ENCODE measurements at regions not wholly inside any gene's neighbourhood (a gene's known extent, or its start where the extent isn't known, plus 50 kb on each side); places are given as distances from the start of the nearest gene placed in this dataset.
"Not testable (repeated sequence)": the region's sequence is repeated elsewhere in the genome, so short reads cannot be mapped to it uniquely, and the experiment has no call there.

GRCh38 chr16:35215287-35215686 is 1755.9 kb downstream of the TP53TG3F start:
- Mint-ChIP-seq H3K36me3 (ENCODE audit: low read depth) (no peaks in the 10 kb centered on the region), H3K4me3 (no peak overlapping the region), H3K9me3 (peaks cover 16% of the 10 kb centered on the region), H3K27me3 (no peaks in the 10 kb centered on the region), H3K27ac (no peak overlapping the region), H3K4me1 (no peaks in the 10 kb centered on the region)
- ChIA-PET POLR2A (no interaction called here), CTCF (no interaction called here)
- DNase-seq: no peak

DNA sequence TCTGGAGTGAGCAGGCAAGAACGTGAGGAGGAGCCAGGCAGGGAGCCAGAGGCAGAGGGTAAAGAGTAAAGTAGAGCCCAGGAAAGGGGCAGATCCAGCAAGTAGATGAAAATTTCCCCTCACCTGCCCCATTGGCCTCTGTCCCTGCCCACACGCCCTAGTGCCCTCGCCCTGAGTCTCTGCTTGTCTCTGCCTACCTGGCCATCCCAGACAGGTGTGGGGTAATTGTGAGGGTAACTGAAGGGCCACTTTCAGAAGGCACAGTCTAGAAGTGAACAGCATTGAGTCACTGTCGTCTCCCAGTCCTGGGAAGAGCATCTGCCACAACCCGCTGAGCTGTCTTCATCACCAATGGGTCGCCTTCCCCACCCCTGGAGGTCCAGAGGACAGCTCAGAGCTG is 1756.8 kb downstream of the TP53TG3F start:
- H3K4me1 Mint-ChIP-seq, H3K4me3 Mint-ChIP-seq: not testable (repeated sequence)

GRCh38 chr16:35221482-35222185 is 1762.2 kb downstream of the TP53TG3F start:
- Mint-ChIP-seq H3K27me3 (no peaks in the 10 kb centered on the region), H3K36me3 (ENCODE audit: low read depth) (no peaks in the 10 kb centered on the region), H3K27ac (no peak overlapping the region), H3K4me1 (no peaks in the 10 kb centered on the region), H3K4me3 (no peak overlapping the region), H3K9me3 (peaks cover 12% of the 10 kb centered on the region)
- ChIA-PET CTCF (no interaction called here), POLR2A (no interaction called here)
- no peak for DNase-seq

More for the DNA sequence above, 1756.8 kb downstream of the TP53TG3F start:
- H3K9me3 Mint-ChIP-seq: peaks cover 16% of the 10 kb centered on the region
- CTCF ChIA-PET; H3K36me3 Mint-ChIP-seq (ENCODE audit: low read depth); DNase-seq; H3K27me3 Mint-ChIP-seq; H3K27ac Mint-ChIP-seq; POLR2A ChIA-PET: not testable (repeated sequence)

- ChIA-PET POLR2A (no interaction called here), CTCF (no interaction called here)
- Mint-ChIP-seq H3K27me3 (no peaks in the 10 kb centered on the region), H3K9me3 (peaks cover 8% of the 10 kb centered on the region), H3K36me3 (ENCODE audit: low read depth) (no peaks in the 10 kb centered on the region), H3K4me1 (no peaks in the 10 kb centered on the region), H3K4me3 (no peak overlapping the region), H3K27ac (no peak overlapping the region)
- no peak for DNase-seq
Observed at GRCh38 chr16:35234679-35235078, 1775.3 kb downstream of the TP53TG3F start.

- no peak overlapping the region for H3K4me3 Mint-ChIP-seq
- POLR2A ChIA-PET: no interaction called here
- H3K27me3 Mint-ChIP-seq: no peaks in the 10 kb centered on the region
- CTCF ChIA-PET: no interaction called here
- peaks cover 10% of the 10 kb centered on the region for H3K9me3 Mint-ChIP-seq
- H3K27ac Mint-ChIP-seq: no peak overlapping the region
- no peaks in the 10 kb centered on the region for H3K36me3 Mint-ChIP-seq (ENCODE audit: low read depth)
- H3K4me1 Mint-ChIP-seq: no peaks in the 10 kb centered on the region
- no peak for DNase-seq
Observed at GRCh38 chr16:35239561-35239960, 1780.1 kb downstream of the TP53TG3F start.

DNA sequence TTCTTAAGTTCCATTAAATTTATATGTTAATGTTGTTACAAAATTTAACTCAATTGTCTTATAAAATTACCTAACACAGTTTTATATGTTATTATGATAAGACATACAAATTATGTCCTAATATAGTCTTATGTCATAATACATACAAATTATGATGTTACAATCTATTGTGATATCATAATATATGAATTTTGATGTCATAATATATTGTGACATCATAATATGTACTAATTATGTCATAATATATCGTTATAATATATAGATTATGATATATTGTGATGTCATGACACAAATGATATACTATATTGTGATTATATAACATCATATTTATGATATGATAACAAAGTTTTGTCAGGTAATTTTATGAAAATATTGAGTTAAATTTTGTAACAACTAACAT is 1789.6 kb downstream of the TP53TG3F start:
- DNase-seq: no peak
- Mint-ChIP-seq H3K27me3 (no peaks in the 10 kb centered on the region), H3K9me3 (peaks cover 16% of the 10 kb centered on the region), H3K4me1 (no peaks in the 10 kb centered on the region), H3K27ac (no peak overlapping the region), H3K4me3 (no peak overlapping the region), H3K36me3 (ENCODE audit: low read depth) (no peaks in the 10 kb centered on the region)
- ChIA-PET CTCF (no interaction called here), POLR2A (no interaction called here)

DNA sequence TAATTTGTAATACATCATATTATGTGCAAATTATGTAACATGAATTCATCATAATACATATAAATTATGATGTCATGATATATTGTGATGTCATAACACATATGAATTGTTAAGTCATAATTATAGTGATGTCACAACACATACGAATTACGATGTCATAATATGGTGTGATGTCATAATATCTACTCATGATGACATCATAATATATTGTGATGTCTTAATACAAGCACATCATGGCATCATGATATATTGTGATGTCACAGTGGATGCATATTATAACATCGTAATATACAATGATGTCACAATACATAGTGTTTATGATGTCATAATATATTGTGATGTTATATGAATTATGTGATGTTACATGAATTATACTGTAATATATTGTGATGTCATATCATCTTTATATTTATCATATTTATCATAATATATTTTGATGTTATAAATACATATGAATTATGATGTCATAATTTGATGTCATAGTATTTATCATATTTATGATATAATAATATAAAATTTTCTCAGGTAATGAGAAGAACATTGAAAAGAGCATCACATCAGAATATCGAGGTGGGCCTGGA is 1793.0 kb downstream of the TP53TG3F start:
- Mint-ChIP-seq H3K4me1 (no peaks in the 10 kb centered on the region), H3K9me3 (peaks cover 25% of the 10 kb centered on the region), H3K27ac (no peak overlapping the region), H3K4me3 (no peak overlapping the region), H3K27me3 (no peaks in the 10 kb centered on the region), H3K36me3 (ENCODE audit: low read depth) (no peaks in the 10 kb centered on the region)
- ChIA-PET POLR2A (no interaction called here), CTCF (no interaction called here)
- no peak for DNase-seq

DNA sequence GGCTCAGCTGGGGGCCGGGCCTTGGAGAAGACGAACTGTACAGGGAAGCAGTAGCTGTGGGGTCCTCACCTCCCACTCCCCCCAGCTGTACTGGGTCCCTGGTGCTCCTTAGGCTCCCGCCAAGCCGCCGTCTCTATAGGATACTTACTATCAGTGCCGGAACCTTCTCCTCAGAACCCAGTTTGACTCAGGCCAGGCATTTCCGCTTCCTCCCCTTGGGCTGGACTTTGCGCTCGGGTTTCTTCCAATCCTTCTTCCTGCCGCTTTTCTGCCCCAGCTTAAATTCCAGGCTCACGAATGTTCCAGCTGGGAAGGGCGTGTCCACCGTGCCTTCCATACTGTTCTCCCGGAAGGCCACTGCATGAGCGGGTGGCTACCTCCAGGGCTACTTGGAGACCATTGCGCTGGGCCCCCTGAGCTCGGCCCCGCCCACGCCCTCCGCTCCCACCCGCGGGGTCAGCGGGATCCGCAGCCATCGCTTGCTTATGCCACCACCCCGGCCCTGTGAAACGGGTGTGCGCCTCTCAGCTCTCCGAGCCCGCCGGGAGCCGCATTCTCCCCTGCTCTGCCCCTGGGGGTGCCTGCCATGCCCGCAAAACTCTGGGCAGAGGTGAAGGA is 1795.9 kb downstream of the TP53TG3F start:
- DNase-seq: no peak
- POLR2A ChIA-PET: no interaction called here
- Mint-ChIP-seq H3K4me1 (no peaks in the 10 kb centered on the region), H3K27me3 (no peaks in the 10 kb centered on the region), H3K27ac (no peak overlapping the region), H3K9me3 (peaks cover 32% of the 10 kb centered on the region), H3K4me3 (no peak overlapping the region), H3K36me3 (ENCODE audit: low read depth) (no peaks in the 10 kb centered on the region)
- CTCF ChIA-PET: no interaction called here

DNA sequence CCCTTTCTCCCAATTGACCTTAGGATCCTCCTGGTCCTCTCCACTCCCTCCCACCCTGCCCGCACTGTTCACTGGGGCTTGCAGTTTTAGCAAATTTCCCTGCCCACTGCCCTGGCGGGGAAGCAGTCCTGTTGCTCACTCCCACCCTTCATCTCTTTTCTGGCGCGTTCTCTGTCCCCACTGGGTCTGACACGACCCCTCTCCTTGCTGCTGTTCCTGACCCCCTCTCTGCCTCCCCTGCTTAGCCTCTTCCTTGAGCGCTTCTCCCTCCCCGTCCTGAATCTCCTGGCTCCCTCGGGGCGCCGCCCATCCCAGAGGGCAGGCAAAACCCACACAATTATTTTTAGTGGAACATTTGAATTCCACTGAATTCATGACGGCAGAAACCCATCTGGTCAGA is 1796.4 kb downstream of the TP53TG3F start:
- Mint-ChIP-seq H3K4me1 (no peaks in the 10 kb centered on the region), H3K36me3 (ENCODE audit: low read depth) (no peaks in the 10 kb centered on the region), H3K9me3 (peaks cover 34% of the 10 kb centered on the region), H3K27ac (no peak overlapping the region), H3K4me3 (no peak overlapping the region), H3K27me3 (no peaks in the 10 kb centered on the region)
- POLR2A ChIA-PET: no interaction called here
- DNase-seq: no peak
- CTCF ChIA-PET: no interaction called here

GRCh38 chr16:35258381-35258780 is 1799.0 kb downstream of the TP53TG3F start:
- no peaks in the 10 kb centered on the region for H3K36me3 Mint-ChIP-seq (ENCODE audit: low read depth)
- H3K4me3 Mint-ChIP-seq: no peak overlapping the region
- CTCF ChIA-PET: no interaction called here
- H3K27me3 Mint-ChIP-seq: no peaks in the 10 kb centered on the region
- no peaks in the 10 kb centered on the region for H3K4me1 Mint-ChIP-seq
- POLR2A ChIA-PET: no interaction called here
- no peak overlapping the region for H3K27ac Mint-ChIP-seq
- H3K9me3 Mint-ChIP-seq: peaks cover 25% of the 10 kb centered on the region
- no peak for DNase-seq

- H3K36me3 Mint-ChIP-seq (ENCODE audit: low read depth): no peaks in the 10 kb centered on the region
- POLR2A ChIA-PET: no interaction called here
Observed at GRCh38 chr16:35295856-35296255, 1836.4 kb downstream of the TP53TG3F start.

GRCh38 chr16:35296962-35297653 is 1837.7 kb downstream of the TP53TG3F start:
- H3K4me1 Mint-ChIP-seq: no peaks in the 10 kb centered on the region
- H3K36me3 Mint-ChIP-seq (ENCODE audit: low read depth): no peaks in the 10 kb centered on the region
- no peak overlapping the region for H3K4me3 Mint-ChIP-seq
- ChIA-PET CTCF (no interaction called here), POLR2A (no interaction called here)
- no peak overlapping the region for H3K27ac Mint-ChIP-seq
- peaks cover 18% of the 10 kb centered on the region for H3K9me3 Mint-ChIP-seq
- no peaks in the 10 kb centered on the region for H3K27me3 Mint-ChIP-seq
- DNase-seq: no peak

More at GRCh38 chr16:35295856-35296255, 1836.4 kb downstream of the TP53TG3F start:
- no peak overlapping the region for H3K4me3 Mint-ChIP-seq
- CTCF ChIA-PET: no interaction called here
- no peak overlapping the region for H3K27ac Mint-ChIP-seq
- no peaks in the 10 kb centered on the region for H3K4me1 Mint-ChIP-seq
- DNase-seq: no peak
- H3K27me3 Mint-ChIP-seq: no peaks in the 10 kb centered on the region
- peaks cover 15% of the 10 kb centered on the region for H3K9me3 Mint-ChIP-seq

DNA sequence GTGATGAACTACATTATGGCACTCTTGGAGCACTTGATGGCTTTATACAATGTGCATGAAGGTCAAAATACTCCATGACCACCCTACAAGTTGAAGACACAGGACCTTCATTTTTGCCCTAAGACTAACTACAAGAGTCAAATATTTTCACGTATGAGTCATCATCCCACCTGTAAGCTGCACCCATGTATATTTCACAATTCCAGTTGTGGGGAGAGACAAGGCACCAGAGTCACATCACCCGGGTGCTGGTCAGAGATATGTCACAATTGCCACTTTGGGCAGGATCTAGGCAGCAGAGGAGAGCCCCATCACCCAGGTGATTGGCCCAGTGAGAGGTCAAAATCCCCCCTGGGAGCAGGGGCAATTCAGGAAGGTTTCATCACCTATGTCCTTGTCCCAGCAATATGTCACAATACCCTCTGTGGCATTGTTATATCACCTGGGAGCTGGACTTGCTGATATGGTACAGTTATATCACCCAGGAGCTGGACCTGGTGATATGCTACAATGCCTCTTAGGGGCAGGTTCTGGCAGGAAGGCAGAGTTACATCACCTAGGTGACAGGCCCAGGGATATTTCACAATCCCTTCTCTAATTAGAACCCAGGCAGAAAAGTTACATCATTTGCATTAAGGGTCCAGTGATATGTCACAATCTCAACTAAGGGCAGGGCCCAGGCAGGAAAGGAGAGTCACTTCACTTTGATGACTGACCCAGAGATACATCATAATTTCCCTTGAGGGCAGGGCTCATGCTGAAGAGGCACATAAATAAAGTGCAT is 1839.2 kb downstream of the TP53TG3F start:
- H3K36me3 Mint-ChIP-seq (ENCODE audit: low read depth): no peaks in the 10 kb centered on the region
- no peak overlapping the region for H3K4me3 Mint-ChIP-seq
- no peaks in the 10 kb centered on the region for H3K4me1 Mint-ChIP-seq
- POLR2A ChIA-PET: no interaction called here
- H3K27ac Mint-ChIP-seq: no peak overlapping the region
- H3K9me3 Mint-ChIP-seq: peaks cover 18% of the 10 kb centered on the region
- DNase-seq: no peak
- CTCF ChIA-PET: no interaction called here
- no peaks in the 10 kb centered on the region for H3K27me3 Mint-ChIP-seq

Measured in activated CD4-positive, alpha-beta T cell treated with anti-CD3 and anti-CD28 coated beads, Interleukin-2, amount 10 ng/mL, durations not matched to agents 7 days and 5 days (primary cell).